ENCODE measurements at regions not wholly inside any gene's neighbourhood (a gene's known extent, or its start where the extent isn't known, plus 50 kb on each side); places are given as distances from the start of the nearest gene placed in this dataset.

- no peak for DNase-seq (ENCODE audit: low spot score)
These were observed 800.6 kb downstream of the KCTD16 start for GRCh38 chr5:144971108-144971850.

GRCh38 chr5:144960296-144960695, 789.6 kb downstream of the KCTD16 start:
- DNase-seq (ENCODE audit: low spot score) = no peak

- DNase-seq (ENCODE audit: low spot score) = no peak
These were observed 787.3 kb downstream of the KCTD16 start for GRCh38 chr5:144958002-144958401.

- no peak for DNase-seq (ENCODE audit: low spot score)
These were observed 780.3 kb downstream of the KCTD16 start for GRCh38 chr5:144950996-144951395.

GRCh38 chr5:144947023-144947422, 776.4 kb downstream of the KCTD16 start:
- DNase-seq (ENCODE audit: low spot score) = no peak

- no peak for DNase-seq (ENCODE audit: low spot score)
These were observed 774.8 kb downstream of the KCTD16 start for GRCh38 chr5:144945503-144945902.

GRCh38 chr5:144944936-144945335, 774.3 kb downstream of the KCTD16 start:
- no peak for DNase-seq (ENCODE audit: low spot score)

GRCh38 chr5:144941004-144941403, 770.3 kb downstream of the KCTD16 start:
- no peak for DNase-seq (ENCODE audit: low spot score)

- DNase-seq (ENCODE audit: low spot score) = no peak
These were observed 747.7 kb downstream of the KCTD16 start for GRCh38 chr5:144918371-144918770.

GRCh38 chr5:144915452-144915851, 744.8 kb downstream of the KCTD16 start:
- DNase-seq (ENCODE audit: low spot score) = no peak

- no peak for DNase-seq (ENCODE audit: low spot score)
These were observed 743.0 kb downstream of the KCTD16 start for GRCh38 chr5:144913661-144914060.

- DNase-seq (ENCODE audit: low spot score) = no peak
These were observed 725.8 kb downstream of the KCTD16 start for GRCh38 chr5:144896473-144896872.

- no peak for DNase-seq (ENCODE audit: low spot score)
These were observed 716.0 kb downstream of the KCTD16 start for GRCh38 chr5:144886668-144887067.

- no peak for DNase-seq (ENCODE audit: low spot score)
These were observed 712.1 kb downstream of the KCTD16 start for GRCh38 chr5:144882739-144883283.

- DNase-seq (ENCODE audit: low spot score) = no peak
These were observed 709.8 kb downstream of the KCTD16 start for GRCh38 chr5:144880513-144880912.

- DNase-seq (ENCODE audit: low spot score) = no peak
These were observed 706.3 kb downstream of the KCTD16 start for GRCh38 chr5:144876990-144877389.

- no peak for DNase-seq (ENCODE audit: low spot score)
These were observed 702.4 kb downstream of the KCTD16 start for GRCh38 chr5:144873076-144873475.

- no peak for DNase-seq (ENCODE audit: low spot score)
These were observed 693.4 kb downstream of the KCTD16 start for GRCh38 chr5:144864118-144864517.

GRCh38 chr5:144857454-144857853, 686.8 kb downstream of the KCTD16 start:
- no peak for DNase-seq (ENCODE audit: low spot score)

GRCh38 chr5:144844086-144844485, 673.4 kb downstream of the KCTD16 start:
- DNase-seq (ENCODE audit: low spot score) = no peak

GRCh38 chr5:144832416-144832815, 661.7 kb downstream of the KCTD16 start:
- DNase-seq (ENCODE audit: low spot score) = no peak

- DNase-seq (ENCODE audit: low spot score) = no peak
These were observed 661.0 kb downstream of the KCTD16 start for GRCh38 chr5:144831650-144832049.

- DNase-seq (ENCODE audit: low spot score) = no peak
These were observed 651.8 kb downstream of the KCTD16 start for GRCh38 chr5:144822503-144822902.

- no peak for DNase-seq (ENCODE audit: low spot score)
These were observed 649.6 kb downstream of the KCTD16 start for GRCh38 chr5:144820278-144820677.

Measured in left forelimb (tissue), 1 donor.